ENCODE measurements at regions not wholly inside any gene's neighbourhood (a gene's known extent, or its start where the extent isn't known, plus 50 kb on each side); places are given as distances from the start of the nearest gene placed in this dataset.

GRCh38 chr6:98343797-98344196 is 490.6 kb upstream of the POU3F2 start:
- Mint-ChIP-seq H3K9me3 (ENCODE audit: unreplicated experiment) (no peaks in the 10 kb centered on the region), H3K36me3 (ENCODE audit: low read depth, unreplicated experiment) (no peaks in the 10 kb centered on the region), H3K27me3 (ENCODE audit: low read depth, unreplicated experiment) (no peaks in the 10 kb centered on the region), H3K4me3 (ENCODE audit: unreplicated experiment) (no peak overlapping the region), H3K4me1 (ENCODE audit: low read depth, unreplicated experiment) (no peaks in the 10 kb centered on the region), H3K27ac (ENCODE audit: unreplicated experiment) (no peak overlapping the region)
- no peaks in the 10 kb centered on the region for H3K27me3 ChIP-seq (ENCODE audit: insufficient read depth, low read length)
- no peaks in the 10 kb centered on the region for H3K4me1 ChIP-seq (ENCODE audit: insufficient read depth, low read length)
- no peaks in the 10 kb centered on the region for H3K36me3 ChIP-seq (ENCODE audit: insufficient read depth, low read length)
- H3K9me3 ChIP-seq (ENCODE audit: insufficient read depth, low read depth, low read length) = no peaks in the 10 kb centered on the region
- no peaks in the 10 kb centered on the region for H3K79me2 ChIP-seq (ENCODE audit: insufficient read depth, low read length)
- FAIRE-seq = no peak
- no peak overlapping the region for H2AFZ ChIP-seq (ENCODE audit: low read depth, low read length)
- TF ChIP-seq CTCF (IDR thresholded peaks at IDR 0.05; ENCODE audit: insufficient read depth, low read depth, low read length) (no peak), EZH2 (IDR thresholded peaks at IDR 0.05; ENCODE audit: insufficient read depth, low read length) (no peak)
- H3K9ac ChIP-seq (ENCODE audit: low read length) = no peak overlapping the region
- H3K4me3 ChIP-seq (ENCODE audit: insufficient read depth, low read depth, low read length) = no peak overlapping the region
- DNase-seq (ENCODE audit: low read depth) = no peak
- H4K20me1 ChIP-seq (ENCODE audit: insufficient read depth, low read length) = no peaks in the 10 kb centered on the region
- H3K4me2 ChIP-seq (ENCODE audit: low read length) = no peak overlapping the region
- H3K27ac ChIP-seq (ENCODE audit: low read depth, low read length) = no peak overlapping the region

- H3K4me1 Mint-ChIP-seq (ENCODE audit: low read depth, unreplicated experiment) = no peaks in the 10 kb centered on the region
- FAIRE-seq (no peak), DNase-seq (ENCODE audit: low read depth) (no peak)
- H3K4me2 ChIP-seq (ENCODE audit: low read length) = no peak overlapping the region
- no peaks in the 10 kb centered on the region for H3K36me3 ChIP-seq (ENCODE audit: insufficient read depth, low read length)
- H3K36me3 Mint-ChIP-seq (ENCODE audit: low read depth, unreplicated experiment) = no peaks in the 10 kb centered on the region
- no peak overlapping the region for H3K27ac Mint-ChIP-seq (ENCODE audit: unreplicated experiment)
- H3K4me3 ChIP-seq (ENCODE audit: insufficient read depth, low read depth, low read length) = no peak overlapping the region
- TF ChIP-seq EZH2 (IDR thresholded peaks at IDR 0.05; ENCODE audit: insufficient read depth, low read length) (no peak), CTCF (IDR thresholded peaks at IDR 0.05; ENCODE audit: insufficient read depth, low read depth, low read length) (no peak)
- no peaks in the 10 kb centered on the region for H3K79me2 ChIP-seq (ENCODE audit: insufficient read depth, low read length)
- H3K4me1 ChIP-seq (ENCODE audit: insufficient read depth, low read length) = no peaks in the 10 kb centered on the region
- H3K27me3 ChIP-seq (ENCODE audit: insufficient read depth, low read length) = no peaks in the 10 kb centered on the region
- H3K9me3 Mint-ChIP-seq (ENCODE audit: unreplicated experiment) = no peaks in the 10 kb centered on the region
- no peak overlapping the region for H3K4me3 Mint-ChIP-seq (ENCODE audit: unreplicated experiment)
- H4K20me1 ChIP-seq (ENCODE audit: insufficient read depth, low read length) = no peaks in the 10 kb centered on the region
- H3K9me3 ChIP-seq (ENCODE audit: insufficient read depth, low read depth, low read length) = no peaks in the 10 kb centered on the region
- no peaks in the 10 kb centered on the region for H3K27me3 Mint-ChIP-seq (ENCODE audit: low read depth, unreplicated experiment)
- no peak overlapping the region for H3K9ac ChIP-seq (ENCODE audit: low read length)
- H3K27ac ChIP-seq (ENCODE audit: low read depth, low read length) = no peak overlapping the region
- no peak overlapping the region for H2AFZ ChIP-seq (ENCODE audit: low read depth, low read length)
Observed at GRCh38 chr6:98352348-98352747, 482.0 kb upstream of the POU3F2 start.

GRCh38 chr6:98358173-98358572 is 476.2 kb upstream of the POU3F2 start:
- H3K27ac Mint-ChIP-seq (ENCODE audit: unreplicated experiment) = no peak overlapping the region
- Histone ChIP-seq H3K79me2 (ENCODE audit: insufficient read depth, low read length) (no peaks in the 10 kb centered on the region), H3K9ac (ENCODE audit: low read length) (no peak overlapping the region), H3K27ac (ENCODE audit: low read depth, low read length) (no peak overlapping the region), H2AFZ (ENCODE audit: low read depth, low read length) (no peak overlapping the region), H3K4me3 (ENCODE audit: insufficient read depth, low read depth, low read length) (no peak overlapping the region), H3K27me3 (ENCODE audit: insufficient read depth, low read length) (no peaks in the 10 kb centered on the region), H4K20me1 (ENCODE audit: insufficient read depth, low read length) (no peaks in the 10 kb centered on the region), H3K9me3 (ENCODE audit: insufficient read depth, low read depth, low read length) (no peaks in the 10 kb centered on the region), H3K4me1 (ENCODE audit: insufficient read depth, low read length) (no peaks in the 10 kb centered on the region), H3K4me2 (ENCODE audit: low read length) (no peak overlapping the region), H3K36me3 (ENCODE audit: insufficient read depth, low read length) (no peaks in the 10 kb centered on the region)
- no peak for TF ChIP-seq EZH2 (IDR thresholded peaks at IDR 0.05; ENCODE audit: insufficient read depth, low read length)
- no peak for FAIRE-seq
- H3K9me3 Mint-ChIP-seq (ENCODE audit: unreplicated experiment) = no peaks in the 10 kb centered on the region
- no peaks in the 10 kb centered on the region for H3K27me3 Mint-ChIP-seq (ENCODE audit: low read depth, unreplicated experiment)
- no peaks in the 10 kb centered on the region for H3K36me3 Mint-ChIP-seq (ENCODE audit: low read depth, unreplicated experiment)
- H3K4me3 Mint-ChIP-seq (ENCODE audit: unreplicated experiment) = no peak overlapping the region
- H3K4me1 Mint-ChIP-seq (ENCODE audit: low read depth, unreplicated experiment) = no peaks in the 10 kb centered on the region
- DNase-seq (ENCODE audit: low read depth) = no peak
